ENCODE measurements at regions not wholly inside any gene's neighbourhood (a gene's known extent, or its start where the extent isn't known, plus 50 kb on each side); places are given as distances from the start of the nearest gene placed in this dataset.
"Not testable (repeated sequence)": the region's sequence is repeated elsewhere in the genome, so short reads cannot be mapped to it uniquely, and the experiment has no call there.

- DNase-seq (ENCODE audit: low read depth), result no peak
These were observed 123.6 kb downstream of the XCL2 start for GRCh38 chr1:168420177-168420576.

- DNase-seq (ENCODE audit: low read depth), result no peak
These were observed 124.1 kb downstream of the XCL2 start for GRCh38 chr1:168419736-168420135.

- DNase-seq (ENCODE audit: low read depth), result no peak
These were observed 127.6 kb downstream of the XCL2 start for GRCh38 chr1:168416220-168416619.

GRCh38 chr1:168414914-168415313 lies 128.9 kb downstream of the XCL2 start:
- no peak for DNase-seq (ENCODE audit: low read depth)

GRCh38 chr1:168410464-168410863 lies 129.8 kb downstream of the TBX19 start:
- no peak for DNase-seq (ENCODE audit: low read depth)

GRCh38 chr1:168408884-168409283 lies 128.2 kb downstream of the TBX19 start:
- no peak for DNase-seq (ENCODE audit: low read depth)

GRCh38 chr1:168408539-168408865 lies 127.8 kb downstream of the TBX19 start:
- DNase-seq (ENCODE audit: low read depth), result no peak

- no peak for DNase-seq (ENCODE audit: low read depth)
These were observed 127.3 kb downstream of the TBX19 start for GRCh38 chr1:168407832-168408538.

- DNase-seq (ENCODE audit: low read depth), result no peak
These were observed 125.4 kb downstream of the TBX19 start for GRCh38 chr1:168405906-168406549.

GRCh38 chr1:168403140-168403539 lies 122.5 kb downstream of the TBX19 start:
- DNase-seq (ENCODE audit: low read depth), result no peak

- DNase-seq (ENCODE audit: low read depth), result not testable (repeated sequence)
These were observed 121.8 kb downstream of the TBX19 start for GRCh38 chr1:168402466-168402865.

- no peak for DNase-seq (ENCODE audit: low read depth)
These were observed 120.7 kb downstream of the TBX19 start for GRCh38 chr1:168401341-168401740.

GRCh38 chr1:168400139-168400538 lies 119.5 kb downstream of the TBX19 start:
- DNase-seq (ENCODE audit: low read depth), result no peak

- DNase-seq (ENCODE audit: low read depth), result no peak
These were observed 117.1 kb downstream of the TBX19 start for GRCh38 chr1:168397806-168398205.

- DNase-seq (ENCODE audit: low read depth), result no peak
These were observed 116.4 kb downstream of the TBX19 start for GRCh38 chr1:168396940-168397684.

GRCh38 chr1:168396508-168396907 lies 115.8 kb downstream of the TBX19 start:
- no peak for DNase-seq (ENCODE audit: low read depth)

GRCh38 chr1:168394858-168395257 lies 114.2 kb downstream of the TBX19 start:
- no peak for DNase-seq (ENCODE audit: low read depth)

- DNase-seq (ENCODE audit: low read depth), result no peak
These were observed 112.4 kb downstream of the TBX19 start for GRCh38 chr1:168392958-168393549.

GRCh38 chr1:168391851-168392681 lies 111.4 kb downstream of the TBX19 start:
- DNase-seq (ENCODE audit: low read depth), result no peak

GRCh38 chr1:168390271-168390670 lies 109.6 kb downstream of the TBX19 start:
- no peak for DNase-seq (ENCODE audit: low read depth)

- no peak for DNase-seq (ENCODE audit: low read depth)
These were observed 107.4 kb downstream of the TBX19 start for GRCh38 chr1:168387781-168388760.

Data from GM04503 (cell line).